GM12801 (cell line): ENCODE measurements at regions not wholly inside any gene's neighbourhood (a gene's known extent, or its start where the extent isn't known, plus 50 kb on each side); places are given as distances from the start of the nearest gene placed in this dataset.

ENCODE experiments used
- CTCF ChIP-seq: IDR thresholded peaks from one replicate; pipeline ENCODE4 v1.5.1; 2011; ENCODE audit warnings: control low read depth; ENCODE audit not compliant: insufficient read length; ENCODE audit errors: extremely low read depth

DNA sequence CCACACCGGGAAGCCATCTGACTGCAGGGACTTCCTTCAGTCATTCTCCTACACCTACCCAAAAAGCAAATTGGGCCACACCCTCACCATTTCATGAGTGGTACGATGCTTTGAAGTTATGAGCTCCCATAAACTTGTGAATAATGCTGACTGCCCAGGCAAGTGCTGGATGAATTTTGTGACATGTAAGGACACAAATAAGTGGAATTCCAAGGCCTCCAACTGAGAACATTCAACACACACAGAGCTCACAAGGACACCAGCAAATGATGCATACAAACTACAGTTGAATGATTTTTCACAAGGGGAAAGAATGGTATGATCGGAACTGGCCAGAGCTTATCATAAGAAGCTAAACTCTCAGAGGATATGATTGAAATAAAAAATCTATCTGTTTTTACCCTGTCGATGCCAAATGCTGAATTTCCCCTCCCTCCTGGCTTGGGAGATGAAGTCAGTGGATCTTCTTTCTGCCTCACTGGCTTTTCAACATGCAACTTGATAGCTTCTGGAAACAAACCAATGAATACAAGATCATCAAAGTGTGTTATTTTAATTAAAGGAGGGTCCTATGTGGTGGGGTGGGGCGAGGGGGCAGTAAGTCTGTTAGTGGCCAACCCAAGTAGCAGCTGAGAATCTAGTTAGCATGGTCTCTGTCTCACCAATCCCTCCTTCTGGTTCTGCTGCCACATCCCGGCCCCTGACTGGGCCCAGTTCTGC lies 123.8 kb downstream of the WT1 start:
- no peak for TF ChIP-seq CTCF

DNA sequence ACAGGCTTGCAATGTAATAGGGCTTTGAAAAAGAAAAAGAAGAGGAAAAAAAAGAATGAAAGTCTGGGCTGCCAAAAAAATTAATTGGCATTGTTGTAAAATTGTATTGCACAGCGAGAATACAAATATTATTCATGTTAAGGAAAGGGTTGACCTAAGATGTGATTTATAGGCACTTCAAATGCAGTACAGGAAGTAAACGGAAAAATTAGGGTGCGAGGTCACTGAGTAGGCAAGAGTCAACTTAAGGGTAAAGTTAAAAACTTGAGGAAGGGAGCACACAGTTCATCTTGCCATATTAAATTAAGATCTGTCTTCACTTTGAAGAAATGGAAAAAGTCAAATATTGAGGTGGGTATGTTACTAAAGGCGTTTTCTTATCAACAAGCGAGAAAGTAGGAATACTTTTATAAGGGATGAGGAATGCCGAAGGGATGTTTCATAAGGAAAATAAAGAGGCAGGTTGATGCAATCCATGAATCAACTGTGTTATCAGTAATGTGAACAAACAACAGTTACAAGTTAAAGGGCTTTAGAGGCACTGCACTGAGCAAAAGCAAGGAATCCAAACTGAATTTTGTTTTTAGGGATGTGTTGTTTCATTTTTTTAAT lies 123.0 kb downstream of the WT1 start:
- TF ChIP-seq CTCF, result no peak

GRCh38 chr11:32312865-32313403 lies 122.4 kb downstream of the WT1 start:
- no peak for TF ChIP-seq CTCF

DNA sequence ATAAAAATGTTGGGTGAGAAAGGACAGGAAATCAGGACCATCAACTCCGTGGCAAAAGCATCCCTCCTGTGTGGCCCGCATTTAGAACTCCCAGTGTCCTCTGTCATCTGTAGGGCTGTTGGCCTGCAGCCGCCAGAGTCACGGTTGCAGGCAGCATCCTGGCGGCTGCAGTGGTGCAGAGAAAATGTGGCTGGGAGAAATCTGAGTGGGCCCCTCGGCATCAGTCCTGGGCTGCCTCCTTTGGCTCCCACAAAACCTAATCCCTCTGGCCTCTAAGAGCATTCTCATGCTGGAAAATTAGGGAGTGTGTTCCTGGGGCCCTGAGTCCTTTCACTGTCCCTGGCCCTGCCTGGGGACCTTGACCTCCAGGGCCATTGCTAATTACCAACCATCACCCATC lies 121.9 kb downstream of the WT1 start:
- TF ChIP-seq CTCF, result no peak

DNA sequence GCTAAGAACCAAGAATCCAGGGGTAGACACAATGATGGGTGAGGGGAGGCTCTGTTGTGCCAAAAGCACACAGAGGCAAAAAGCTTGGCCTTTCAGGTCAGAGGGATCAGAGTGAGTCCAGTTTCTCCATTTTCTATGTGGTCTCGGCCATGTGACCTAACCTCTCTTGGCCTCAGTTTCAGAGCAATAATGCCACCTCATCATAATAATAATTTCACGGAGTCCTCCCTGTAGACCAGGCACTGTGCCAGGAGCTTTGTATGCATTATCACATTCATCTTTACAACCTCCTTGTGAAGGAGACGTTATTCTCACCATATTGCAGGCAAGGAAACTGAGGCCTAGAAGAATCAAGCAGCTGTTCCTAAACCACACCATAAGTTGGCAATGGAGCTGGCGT lies 120.2 kb downstream of the WT1 start:
- TF ChIP-seq CTCF, result no peak

GRCh38 chr11:32316232-32316631 lies 119.1 kb downstream of the WT1 start:
- TF ChIP-seq CTCF, result no peak

GRCh38 chr11:32316858-32317642 lies 118.3 kb downstream of the WT1 start:
- TF ChIP-seq CTCF, result no peak
